GM18951 (cell line): ENCODE measurements at regions not wholly inside any gene's neighbourhood (a gene's known extent, or its start where the extent isn't known, plus 50 kb on each side); places are given as distances from the start of the nearest gene placed in this dataset.

Source experiments
- POLR2A ChIP-seq: IDR thresholded peaks from 4 replicates; pipeline ENCODE4 v1.6.1; 2011; ENCODE audit warnings: mild to moderate bottlenecking; ENCODE audit not compliant: insufficient read length, insufficient read depth; ENCODE audit errors: extremely low read depth
- in situ Hi-C: fragments of 300-500 bp; cut with MboI; formaldehyde crosslinking; loops from one replicate; pipeline ENCODE4 v1.12.0; 2022; ENCODE audit warnings: low sequenced_read_pairs, mixed read lengths, inconsistent platforms; ENCODE audit not compliant: unreplicated experiment

GRCh38 chr18:75782826-75783225, 355.3 kb upstream of the SMIM21 start:
- no peak for TF ChIP-seq POLR2A
- in situ Hi-C loops: no loop called here

- no peak for TF ChIP-seq POLR2A
- in situ Hi-C loops: no loop called here
These were observed 354.7 kb upstream of the SMIM21 start for GRCh38 chr18:75782204-75782603.

GRCh38 chr18:75779910-75780309, 352.4 kb upstream of the SMIM21 start:
- in situ Hi-C loops: no loop called here
- TF ChIP-seq POLR2A: no peak

DNA sequence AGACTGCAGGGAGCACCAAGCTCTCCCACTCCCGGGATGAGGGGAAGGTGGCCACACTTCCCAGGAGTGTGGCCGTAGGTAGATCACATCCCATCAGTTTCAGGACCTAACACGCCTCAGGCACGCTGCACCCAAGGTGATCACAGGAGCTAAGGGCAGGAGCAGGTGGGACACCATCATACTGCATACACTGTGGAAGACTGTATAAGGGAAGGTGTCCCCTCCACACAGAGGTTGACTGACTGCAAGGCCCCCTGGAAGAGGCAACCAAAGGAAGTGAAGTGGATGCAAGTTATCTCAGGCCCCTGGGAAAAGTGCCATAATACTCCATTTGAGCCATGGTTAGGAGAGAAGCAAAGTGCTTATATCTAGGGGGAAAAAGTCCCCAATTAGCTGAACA, 351.9 kb upstream of the SMIM21 start:
- in situ Hi-C loops: no loop called here
- no peak for TF ChIP-seq POLR2A

GRCh38 chr18:75777630-75778029, 350.1 kb upstream of the SMIM21 start:
- no peak for TF ChIP-seq POLR2A
- in situ Hi-C loops: no loop called here

GRCh38 chr18:75775121-75775520, 347.6 kb upstream of the SMIM21 start:
- no peak for TF ChIP-seq POLR2A
- in situ Hi-C loops: no loop called here

DNA sequence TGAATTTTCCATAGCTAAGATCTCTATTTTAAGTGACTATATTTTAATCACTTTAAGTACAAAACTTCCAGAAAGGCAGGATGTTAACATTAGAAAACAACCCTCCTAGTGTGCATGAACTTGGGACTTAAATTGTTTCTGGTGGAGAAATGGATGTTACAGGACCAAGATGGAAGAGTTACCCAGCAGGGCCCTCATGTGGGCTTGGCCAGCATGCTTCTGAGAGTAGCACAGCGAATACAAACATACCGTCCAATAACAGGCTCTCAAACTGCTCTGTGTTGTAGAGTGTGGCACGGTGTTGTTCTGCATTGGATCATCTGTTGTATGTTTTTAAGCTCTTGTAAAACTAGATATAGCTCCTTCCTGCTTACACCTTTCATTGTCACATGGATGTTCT, 346.1 kb upstream of the SMIM21 start:
- in situ Hi-C loops: no loop called here
- no peak for TF ChIP-seq POLR2A

DNA sequence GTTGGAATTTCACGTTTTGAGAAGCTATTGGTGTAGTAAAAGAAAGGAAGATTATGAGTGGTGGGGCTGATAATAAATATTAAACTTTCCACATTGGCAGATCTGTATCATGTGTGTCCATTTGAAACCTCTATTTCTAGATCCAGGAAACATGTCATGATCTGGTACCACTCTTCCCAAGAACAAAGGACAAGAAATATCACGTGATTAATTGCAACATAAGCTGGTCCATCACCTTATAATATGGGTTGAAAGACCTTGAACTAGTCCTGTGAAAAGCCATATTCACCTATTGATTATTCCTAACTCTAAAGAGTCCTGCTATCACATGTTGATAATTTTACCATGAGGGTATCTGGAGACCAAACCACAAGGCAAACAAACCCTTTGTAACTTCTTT, 335.3 kb upstream of the SMIM21 start:
- in situ Hi-C loops: no loop called here
- no peak for TF ChIP-seq POLR2A

DNA sequence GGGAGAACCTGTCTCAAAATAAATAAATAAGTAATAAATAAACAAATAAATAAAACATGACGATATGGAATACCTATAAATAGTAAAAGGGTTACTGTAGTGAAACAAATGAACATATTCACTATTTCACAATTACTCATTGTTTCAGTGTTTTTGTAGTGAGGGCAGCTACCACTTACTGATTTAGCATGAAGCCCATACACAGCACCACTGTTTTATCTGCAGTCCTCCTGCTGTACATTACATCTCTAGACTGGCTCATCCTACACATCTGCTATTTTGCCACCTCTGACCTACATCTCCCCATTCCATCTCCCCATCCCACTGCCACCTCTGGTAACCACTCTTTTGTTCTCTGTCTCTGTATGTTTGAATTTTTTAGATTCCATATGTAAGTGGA, 332.7 kb upstream of the SMIM21 start:
- no peak for TF ChIP-seq POLR2A
- in situ Hi-C loops: no loop called here

GRCh38 chr18:75757951-75758350, 330.4 kb upstream of the SMIM21 start:
- TF ChIP-seq POLR2A: no peak
- in situ Hi-C loops: no loop called here

DNA sequence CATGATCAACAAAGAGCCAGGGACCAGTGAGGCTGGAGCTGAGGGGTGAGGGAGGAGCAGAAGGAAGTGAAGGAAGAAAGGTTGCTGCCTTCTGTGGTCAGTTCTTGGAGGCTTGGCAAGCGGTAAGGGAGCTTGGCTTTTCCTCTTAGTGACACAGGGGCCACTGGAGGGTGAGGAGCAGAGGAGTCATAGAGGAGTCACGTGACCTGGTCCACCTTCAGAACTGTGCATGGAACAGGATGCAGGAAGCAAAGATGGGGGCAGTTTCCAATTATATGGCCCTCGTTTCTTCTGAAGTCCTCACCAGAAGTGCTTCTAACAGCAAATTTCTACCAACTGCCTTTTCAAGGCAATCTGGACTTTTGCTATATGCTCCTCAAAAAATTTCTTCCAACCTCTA, 326.9 kb upstream of the SMIM21 start:
- TF ChIP-seq POLR2A: no peak

DNA sequence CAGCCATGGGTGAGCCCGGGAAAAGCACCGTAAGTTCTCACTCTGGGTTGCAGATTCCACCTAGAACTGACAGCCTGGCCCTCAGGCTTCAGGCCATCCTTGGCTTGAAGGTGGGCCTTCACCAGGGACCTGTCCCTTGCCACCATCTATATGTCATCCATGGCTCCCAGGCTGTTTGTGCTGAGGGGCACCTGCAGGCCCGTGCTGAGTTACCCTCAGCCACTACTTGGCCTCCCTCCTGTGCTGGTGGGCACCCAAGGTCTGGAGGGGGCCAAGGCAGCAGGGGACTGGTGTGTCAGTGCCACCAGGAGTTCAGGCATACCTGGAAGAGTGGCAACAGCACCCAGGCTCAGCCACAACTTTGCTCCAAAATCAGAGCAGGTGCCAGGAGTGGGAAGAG, 326.2 kb upstream of the SMIM21 start:
- no peak for TF ChIP-seq POLR2A
- in situ Hi-C loops: no loop called here

More for the DNA sequence above, 326.9 kb upstream of the SMIM21 start:
- in situ Hi-C loops: no loop called here

- in situ Hi-C loops: no loop called here
- TF ChIP-seq POLR2A: no peak
These were observed 325.3 kb upstream of the SMIM21 start for GRCh38 chr18:75752740-75753263.

DNA sequence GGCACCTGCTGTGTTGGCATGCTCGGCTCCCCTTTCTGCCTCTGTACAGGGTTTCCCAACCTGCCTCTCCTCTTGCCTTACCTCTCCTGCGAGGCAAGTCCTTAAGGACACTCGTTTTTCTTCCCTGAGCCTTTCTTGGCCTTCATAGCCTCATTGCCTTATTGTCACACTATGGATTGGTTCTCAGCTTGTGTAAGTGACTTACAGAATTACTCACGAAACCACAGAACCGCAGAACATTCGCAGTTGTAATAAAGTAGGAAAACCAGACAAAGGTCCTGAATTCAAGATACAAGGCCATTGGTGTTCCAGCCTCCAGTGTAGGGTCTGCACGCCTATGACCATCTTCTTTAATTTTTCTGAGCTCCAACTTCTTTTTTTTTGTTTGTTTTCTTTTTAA, 317.6 kb upstream of the SMIM21 start:
- in situ Hi-C loops: no loop called here
- TF ChIP-seq POLR2A: no peak

- TF ChIP-seq POLR2A: no peak
- in situ Hi-C loops: no loop called here
These were observed 315.0 kb upstream of the SMIM21 start for GRCh38 chr18:75742516-75742915.

GRCh38 chr18:75739682-75740081, 312.2 kb upstream of the SMIM21 start:
- in situ Hi-C loops: no loop called here

DNA sequence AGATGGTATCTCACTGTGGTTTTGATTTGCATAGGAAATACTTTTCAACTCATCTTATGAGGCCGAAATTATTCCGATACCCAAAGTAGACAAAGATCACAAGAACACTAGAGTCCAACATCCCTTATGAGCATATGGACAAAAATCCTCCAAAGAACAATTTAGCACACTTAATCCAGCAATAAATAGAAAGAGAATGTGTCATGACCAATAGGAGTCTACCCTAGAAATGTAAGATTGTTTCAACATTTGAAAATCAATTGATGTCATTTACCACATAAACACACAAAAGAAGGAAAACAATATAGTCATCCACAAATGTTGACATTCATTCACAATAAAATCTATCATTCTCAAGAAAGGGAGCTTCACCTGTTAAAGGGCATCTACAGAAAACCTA, 307.8 kb upstream of the SMIM21 start:
- no peak for TF ChIP-seq POLR2A
- in situ Hi-C loops: no loop called here

More at GRCh38 chr18:75739682-75740081, 312.2 kb upstream of the SMIM21 start:
- no peak for TF ChIP-seq POLR2A
